Thyroid gland (tissue), 4 donors: ENCODE measurements at regions not wholly inside any gene's neighbourhood (a gene's known extent, or its start where the extent isn't known, plus 50 kb on each side); places are given as distances from the start of the nearest gene placed in this dataset.
"Not testable (repeated sequence)": the region's sequence is repeated elsewhere in the genome, so short reads cannot be mapped to it uniquely, and the experiment has no call there.

Experiments
- DNase-seq, 2 donors: peaks; one replicate each; pipeline ENCODE4 v3.0.0-alpha.2; 2019
- H3K27ac ChIP-seq, 3 donors: fragments of 200-600 bp; sonication (generic); 1 replicate in 2 of 3; 2 replicates in 1 of 3; pipeline ENCODE4 v1.5.1; 2016 to 2019; ENCODE audit warnings: mild to moderate bottlenecking in 1 of 3, moderate library complexity in 1 of 3
- H3K27me3 ChIP-seq: fragments of 200-600 bp; sonication (generic); one replicate; pipeline ENCODE4 v1.5.1; 2019
- H3K36me3 ChIP-seq, 2 donors: fragments of 200-600 bp; sonication (generic); one replicate each; pipeline ENCODE4 v1.5.1; 2016 to 2019
- H3K4me1 ChIP-seq, 2 donors: fragments of 200-600 bp; sonication (generic); one replicate each; pipeline ENCODE4 v1.5.1; 2017 to 2019
- H3K4me3 ChIP-seq, 3 donors: fragments of 200-600 bp; sonication (generic); replicated peaks in 1 of 3; 1 replicate in 2 of 3; 2 replicates in 1 of 3; pipeline ENCODE4 v1.5.1; 2016; ENCODE audit warnings: mild to moderate bottlenecking in 1 of 3
- H3K9me3 ChIP-seq: fragments of 200-600 bp; sonication (generic); one replicate; pipeline ENCODE4 v1.5.1; 2017
- POLR2A ChIP-seq, 2 donors: fragments of 450-650 bp; IDR thresholded peaks; one replicate each; pipeline ENCODE4 v1.6.1; 2017; ENCODE audit warnings: antibody characterized with exemption in 2 of 2, mild to moderate bottlenecking in 2 of 2, moderate library complexity in 1 of 2
- WGBS, 2 donors: methylation state at CpG; one replicate each; pipeline ENCODE4 v1.1.5; 2017; 5-methylcytosine and 5-hydroxymethylcytosine counted together
- intact Hi-C: fragments of 100-400 bp; cut with DNase I; formaldehyde crosslinking; loops from one replicate; pipeline ENCODE4 v1.15.1; 2023
- TF ChIP-seq, protein P1 (sequence below), 6 experiments: fragments of 200-600 bp in 3 of 6; fragments of 450-650 bp in 3 of 6; sonication (generic) in 3 of 6; IDR thresholded peaks; one replicate each; pipeline ENCODE4 v1.5.1; 2016 to 2019; ENCODE audit warnings: antibody characterized with exemption in 6 of 6, mild to moderate bottlenecking in 2 of 6, inconsistent platforms in 1 of 6, moderate library complexity in 1 of 6

DNA sequence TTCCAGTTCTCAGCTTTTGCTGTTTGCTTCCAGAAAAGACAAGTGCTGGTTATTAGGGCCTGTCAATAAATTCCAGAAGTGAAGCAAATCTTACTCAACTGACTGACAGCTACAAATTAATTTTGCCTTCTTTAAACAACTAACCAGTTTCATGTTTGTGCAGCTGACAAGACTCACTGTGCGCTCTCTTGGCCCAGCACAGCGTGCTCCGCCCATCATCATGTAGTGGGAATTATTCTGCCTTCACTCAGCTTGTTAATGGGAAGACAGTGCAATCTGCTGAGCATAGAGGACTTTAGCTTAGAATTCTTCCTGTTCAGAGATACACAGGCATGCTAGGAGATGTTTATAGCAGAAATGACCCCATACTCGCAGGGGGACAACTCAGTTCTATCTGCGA is 808.9 kb downstream of the CCSER2 start:
- 86 to 90% methylated on average over 5 of the region's 5 CpGs for WGBS, 2 donors
- H3K4me1 ChIP-seq: peaks cover 0 to 10% of the 10 kb centered on the region in 2 donors
- no peak overlapping the region for H3K4me3 ChIP-seq
- intact Hi-C loops: no loop called here
- no peaks in the 10 kb centered on the region for H3K9me3 ChIP-seq
- DNase-seq: no peak
- H3K27me3 ChIP-seq: no peaks in the 10 kb centered on the region
- TF ChIP-seq, protein P1, sequence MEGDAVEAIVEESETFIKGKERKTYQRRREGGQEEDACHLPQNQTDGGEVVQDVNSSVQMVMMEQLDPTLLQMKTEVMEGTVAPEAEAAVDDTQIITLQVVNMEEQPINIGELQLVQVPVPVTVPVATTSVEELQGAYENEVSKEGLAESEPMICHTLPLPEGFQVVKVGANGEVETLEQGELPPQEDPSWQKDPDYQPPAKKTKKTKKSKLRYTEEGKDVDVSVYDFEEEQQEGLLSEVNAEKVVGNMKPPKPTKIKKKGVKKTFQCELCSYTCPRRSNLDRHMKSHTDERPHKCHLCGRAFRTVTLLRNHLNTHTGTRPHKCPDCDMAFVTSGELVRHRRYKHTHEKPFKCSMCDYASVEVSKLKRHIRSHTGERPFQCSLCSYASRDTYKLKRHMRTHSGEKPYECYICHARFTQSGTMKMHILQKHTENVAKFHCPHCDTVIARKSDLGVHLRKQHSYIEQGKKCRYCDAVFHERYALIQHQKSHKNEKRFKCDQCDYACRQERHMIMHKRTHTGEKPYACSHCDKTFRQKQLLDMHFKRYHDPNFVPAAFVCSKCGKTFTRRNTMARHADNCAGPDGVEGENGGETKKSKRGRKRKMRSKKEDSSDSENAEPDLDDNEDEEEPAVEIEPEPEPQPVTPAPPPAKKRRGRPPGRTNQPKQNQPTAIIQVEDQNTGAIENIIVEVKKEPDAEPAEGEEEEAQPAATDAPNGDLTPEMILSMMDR (IDR thresholded peaks at IDR 0.05): no peak
- TF ChIP-seq POLR2A (IDR thresholded peaks at IDR 0.05): no peak
- H3K36me3 ChIP-seq: no peaks in the 10 kb centered on the region
- H3K27ac ChIP-seq: no peak overlapping the region

DNA sequence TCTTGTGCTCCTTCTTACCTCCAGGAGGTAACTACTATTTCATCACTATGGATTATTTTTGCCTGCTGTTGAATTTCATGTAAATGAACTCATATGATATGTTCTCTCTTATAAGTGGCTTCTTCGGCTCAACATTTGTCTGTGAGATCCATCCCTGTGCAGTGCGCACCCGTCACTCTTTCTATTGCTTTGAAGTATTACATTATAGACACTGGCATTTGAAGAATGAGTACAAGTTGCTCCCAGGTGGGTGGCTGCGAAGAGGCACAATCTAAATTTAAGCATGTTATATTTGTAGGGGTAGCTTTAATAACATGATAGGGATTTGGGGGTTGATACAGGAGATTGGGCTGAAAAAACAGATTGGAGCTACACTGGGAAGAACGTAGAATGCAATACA is 809.7 kb downstream of the CCSER2 start:
- DNase-seq: no peak
- intact Hi-C loops: no loop called here
- Histone ChIP-seq H3K36me3 (no peaks in the 10 kb centered on the region), H3K27me3 (no peaks in the 10 kb centered on the region), H3K4me1 (peaks cover 0 to 10% of the 10 kb centered on the region in 2 donors), H3K4me3 (no peak overlapping the region), H3K9me3 (no peaks in the 10 kb centered on the region), H3K27ac (no peak overlapping the region)
- no peak for TF ChIP-seq POLR2A (IDR thresholded peaks at IDR 0.05)
- TF ChIP-seq, protein P1 (IDR thresholded peaks at IDR 0.05): no peak
- 91 to 94% methylated on average over 5 of the region's 5 CpGs for WGBS, 2 donors

DNA sequence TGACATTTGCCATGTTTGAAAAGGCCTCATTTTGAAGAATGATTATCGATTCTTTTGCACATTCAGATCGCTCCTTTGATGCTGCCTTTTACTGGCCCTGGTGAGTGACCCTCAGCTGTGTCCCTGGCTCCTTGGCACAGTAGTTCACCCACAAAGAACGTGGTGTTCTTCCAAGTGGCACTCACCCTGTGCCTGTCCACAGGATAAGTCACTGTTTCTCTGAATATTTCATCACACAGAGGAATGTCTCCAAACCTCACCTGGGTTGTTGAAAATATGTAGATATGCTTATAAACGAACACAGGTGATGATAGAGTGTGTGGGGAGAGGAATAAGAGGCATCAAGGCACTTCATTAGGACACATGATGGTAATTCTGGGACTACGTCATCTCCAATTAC is 810.7 kb downstream of the CCSER2 start:
- peak; percentile 37 for DNase-seq
- H3K27me3 ChIP-seq: no peaks in the 10 kb centered on the region
- no peak overlapping the region for H3K27ac ChIP-seq
- 73 to 82% methylated on average over 5 of the region's 5 CpGs for whole genome bisulfite sequencing, 2 donors
- H3K4me1 ChIP-seq: peaks cover 0 to 10% of the 10 kb centered on the region in 2 donors
- no peaks in the 10 kb centered on the region for H3K36me3 ChIP-seq
- H3K4me3 ChIP-seq: no peak overlapping the region
- no peak for TF ChIP-seq POLR2A (IDR thresholded peaks at IDR 0.05)
- TF ChIP-seq, protein P1 (IDR thresholded peaks at IDR 0.05): no peak
- H3K9me3 ChIP-seq: no peaks in the 10 kb centered on the region
- intact Hi-C loops: no loop called here

DNA sequence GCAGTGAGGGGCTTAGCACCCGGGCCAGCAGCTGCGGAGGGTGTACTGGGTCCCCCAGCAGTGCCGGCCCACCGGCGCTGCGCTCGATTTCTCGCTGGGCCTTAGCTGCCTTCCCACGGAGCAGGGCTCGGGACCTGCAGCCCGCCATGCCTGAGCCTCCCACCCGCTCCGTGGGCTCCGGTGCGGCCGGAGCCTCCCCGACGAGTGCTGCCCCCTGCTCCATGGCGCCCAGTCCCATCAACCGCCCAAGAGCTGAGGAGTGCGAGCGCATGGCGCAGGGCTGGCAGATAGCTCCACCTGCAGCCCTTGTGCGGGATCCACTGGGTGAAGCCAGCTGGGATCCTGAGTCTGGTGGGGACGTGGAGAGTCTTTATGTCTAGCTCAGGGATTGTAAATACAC is 813.1 kb downstream of the CCSER2 start:
- DNase-seq, intact Hi-C loops, H3K9me3 ChIP-seq, H3K27ac ChIP-seq, H3K4me3 ChIP-seq, H3K27me3 ChIP-seq, H3K36me3 ChIP-seq: not testable (repeated sequence)
- peaks cover 0 to 10% of the 10 kb centered on the region in 2 donors for H3K4me1 ChIP-seq
- 96% methylated on average over 9 of the region's 25 CpGs; no CpG with 5 or more reads in 1 of the 2 donors for WGBS, 2 donors

DNA sequence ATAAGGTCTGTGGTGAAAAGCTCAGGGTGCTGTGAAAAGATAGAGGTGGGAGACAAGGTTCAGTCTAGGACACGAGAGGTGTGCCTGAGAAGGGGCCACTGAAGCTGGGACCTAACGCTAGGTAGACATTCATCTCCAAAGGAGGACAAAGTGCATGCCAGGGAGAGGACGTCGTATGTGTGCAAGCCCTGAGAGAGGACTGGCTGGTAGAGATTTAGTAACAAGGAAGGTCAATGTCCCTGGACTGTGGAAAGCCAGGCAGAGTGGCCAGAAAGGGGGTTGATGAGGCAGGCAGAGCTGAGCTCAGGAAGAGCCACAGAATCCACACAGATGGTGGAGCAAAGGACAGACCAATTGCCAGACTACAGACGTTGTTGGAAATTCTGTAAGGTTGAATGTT is 817.6 kb downstream of the CCSER2 start:
- Histone ChIP-seq H3K36me3 (no peaks in the 10 kb centered on the region), H3K27ac (no peak overlapping the region), H3K4me3 (no peak overlapping the region), H3K4me1 (peaks cover 9 to 31% of the 10 kb centered on the region in 2 donors), H3K27me3 (no peaks in the 10 kb centered on the region), H3K9me3 (no peaks in the 10 kb centered on the region)
- TF ChIP-seq, protein P1 (IDR thresholded peaks at IDR 0.05): no peak
- TF ChIP-seq POLR2A (IDR thresholded peaks at IDR 0.05): no peak
- intact Hi-C loops: no loop called here
- DNase-seq: no peak
- WGBS, 2 donors: 87 to 92% methylated on average over 5 of the region's 5 CpGs
